KBM-7 (cell line): ENCODE measurements at regions not wholly inside any gene's neighbourhood (a gene's known extent, or its start where the extent isn't known, plus 50 kb on each side); places are given as distances from the start of the nearest gene placed in this dataset.

ENCODE experiments used
- DNase-seq: peaks from one replicate; pipeline ENCODE4 v3.0.0-alpha.2; 2015
- in situ Hi-C: fragments of 300-500 bp; cut with MboI; formaldehyde crosslinking; loops from 2 replicates; pipeline ENCODE4 v1.14.3; 2020; ENCODE audit warnings: low sequenced_read_pairs, low pct_unique_long_range_greater_than_20kb, mixed read lengths

- no peak for DNase-seq
- in situ Hi-C loops = no loop called here
These were observed 437.8 kb upstream of the CADM1 start for GRCh38 chr11:115942011-115942410.

- in situ Hi-C loops = no loop called here
- DNase-seq = no peak
These were observed 437.3 kb upstream of the CADM1 start for GRCh38 chr11:115941481-115941993.

- in situ Hi-C loops = no loop called here
These were observed 436.8 kb upstream of the CADM1 start for GRCh38 chr11:115941044-115941443.

GRCh38 chr11:115939731-115940421 is 435.7 kb upstream of the CADM1 start:
- in situ Hi-C loops = no loop called here
- DNase-seq = no peak

More at GRCh38 chr11:115941044-115941443, 436.8 kb upstream of the CADM1 start:
- DNase-seq = no peak

GRCh38 chr11:115939104-115939730 is 435.0 kb upstream of the CADM1 start:
- in situ Hi-C loops = no loop called here
- no peak for DNase-seq

GRCh38 chr11:115933564-115933963 is 429.3 kb upstream of the CADM1 start:
- no peak for DNase-seq
- in situ Hi-C loops = no loop called here

GRCh38 chr11:115931548-115932083 is 427.4 kb upstream of the CADM1 start:
- in situ Hi-C loops = no loop called here
- no peak for DNase-seq

GRCh38 chr11:115930886-115931547 is 426.8 kb upstream of the CADM1 start:
- no peak for DNase-seq
- in situ Hi-C loops = no loop called here

- DNase-seq = no peak
- in situ Hi-C loops = no loop called here
These were observed 426.1 kb upstream of the CADM1 start for GRCh38 chr11:115930291-115930690.

GRCh38 chr11:115929618-115930129 is 425.5 kb upstream of the CADM1 start:
- in situ Hi-C loops = no loop called here
- no peak for DNase-seq

- in situ Hi-C loops = no loop called here
- DNase-seq = no peak
These were observed 424.6 kb upstream of the CADM1 start for GRCh38 chr11:115928811-115929210.

GRCh38 chr11:115927823-115928329 is 423.7 kb upstream of the CADM1 start:
- in situ Hi-C loops = no loop called here
- no peak for DNase-seq

- in situ Hi-C loops = no loop called here
- no peak for DNase-seq
These were observed 422.4 kb upstream of the CADM1 start for GRCh38 chr11:115926601-115927000.

- in situ Hi-C loops = no loop called here
These were observed 421.9 kb upstream of the CADM1 start for GRCh38 chr11:115926138-115926537.

GRCh38 chr11:115925568-115926090 is 421.4 kb upstream of the CADM1 start:
- in situ Hi-C loops = no loop called here
- no peak for DNase-seq

More at GRCh38 chr11:115926138-115926537, 421.9 kb upstream of the CADM1 start:
- no peak for DNase-seq

GRCh38 chr11:115924744-115925567 is 420.7 kb upstream of the CADM1 start:
- in situ Hi-C loops = no loop called here

GRCh38 chr11:115922876-115923275 is 418.7 kb upstream of the CADM1 start:
- DNase-seq = no peak
- in situ Hi-C loops = no loop called here

More at GRCh38 chr11:115924744-115925567, 420.7 kb upstream of the CADM1 start:
- DNase-seq = no peak

GRCh38 chr11:115921986-115922385 is 417.8 kb upstream of the CADM1 start:
- in situ Hi-C loops = no loop called here

More at GRCh38 chr11:115921986-115922385, 417.8 kb upstream of the CADM1 start:
- no peak for DNase-seq
